ENCODE measurements at regions not wholly inside any gene's neighbourhood (a gene's known extent, or its start where the extent isn't known, plus 50 kb on each side); places are given as distances from the start of the nearest gene placed in this dataset.

DNA sequence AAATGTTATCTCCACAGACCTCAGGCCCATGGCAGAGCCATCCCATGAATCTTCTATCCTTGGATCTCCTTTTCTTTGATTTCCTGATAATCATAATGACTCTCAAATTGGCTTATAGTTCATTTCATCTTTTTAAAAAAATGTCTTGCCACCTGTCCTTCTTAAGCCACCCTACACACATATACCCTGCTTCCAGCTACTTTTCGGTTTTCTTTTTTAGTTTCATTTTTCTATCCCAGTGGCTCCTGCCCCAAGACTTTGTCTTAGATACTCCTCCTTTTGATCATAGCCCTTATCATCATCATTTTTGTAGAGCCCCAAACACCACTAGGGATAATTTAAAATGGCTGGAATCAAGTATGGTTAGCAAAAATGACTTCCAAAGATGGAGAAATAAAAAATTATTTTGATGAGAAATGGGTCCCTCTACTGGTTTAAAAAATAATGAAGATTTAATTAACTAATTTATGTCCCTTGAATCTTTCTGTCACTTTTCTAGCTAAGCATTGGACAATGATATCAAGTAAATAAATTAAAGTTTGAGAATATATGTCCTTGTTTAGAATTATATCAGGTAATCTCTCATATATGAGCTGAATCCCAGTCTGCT is 277.3 kb upstream of the SEMA3D start:
- no peaks in the 10 kb centered on the region for H3K9me3 ChIP-seq (ENCODE audit: control insufficient read depth, insufficient read depth, low read length)
- WGBS (ENCODE audit: insufficient coverage) = 100% methylated on average over 1 of the region's 1 CpG
- H3K27me3 ChIP-seq (ENCODE audit: control insufficient read depth, insufficient read depth, low read length) = no peaks in the 10 kb centered on the region

DNA sequence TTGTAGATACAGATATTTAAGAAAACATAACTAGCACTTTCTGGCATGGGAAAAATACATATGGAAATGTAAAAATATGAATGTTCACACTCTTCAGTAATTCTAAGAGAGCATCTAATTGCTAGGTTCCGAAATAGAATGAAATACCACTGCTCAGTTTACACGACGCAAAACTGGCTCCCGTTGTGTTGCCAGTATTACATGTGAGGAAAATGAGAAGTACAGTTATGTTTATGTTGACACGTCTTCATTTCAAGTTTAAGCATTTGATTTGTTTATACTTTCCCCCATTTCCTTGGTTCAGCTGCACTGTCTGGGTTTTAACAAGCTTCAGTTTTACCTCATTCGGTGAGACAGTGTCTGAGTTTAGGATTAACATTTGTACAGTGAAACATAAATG is 275.8 kb upstream of the SEMA3D start:
- no peaks in the 10 kb centered on the region for H3K27me3 ChIP-seq (ENCODE audit: control insufficient read depth, insufficient read depth, low read length)
- DNase-seq (ENCODE audit: low read depth in 4 of 6, low spot score in 6 of 6) = peak in 1 of 6 donors; percentile 28
- no peaks in the 10 kb centered on the region for H3K4me1 ChIP-seq (ENCODE audit: control insufficient read depth, insufficient read depth, low read length)
- H3K9me3 ChIP-seq (ENCODE audit: control insufficient read depth, insufficient read depth, low read length) = no peaks in the 10 kb centered on the region
- no CpG with 5 or more reads among the region's 6 CpGs for WGBS (ENCODE audit: insufficient coverage)
- H3K27ac ChIP-seq (ENCODE audit: low read depth, low read length) = no peak overlapping the region
- H3K36me3 ChIP-seq (ENCODE audit: control insufficient read depth, insufficient read depth, low read length) = no peaks in the 10 kb centered on the region
- no peak overlapping the region for H3K4me3 ChIP-seq (ENCODE audit: low read depth, low read length)

More for the DNA sequence above, 277.3 kb upstream of the SEMA3D start:
- Histone ChIP-seq H3K4me1 (ENCODE audit: control insufficient read depth, insufficient read depth, low read length) (no peaks in the 10 kb centered on the region), H3K4me3 (ENCODE audit: low read depth, low read length) (no peak overlapping the region), H3K36me3 (ENCODE audit: control insufficient read depth, insufficient read depth, low read length) (no peaks in the 10 kb centered on the region), H3K27ac (ENCODE audit: low read depth, low read length) (no peak overlapping the region)
- no peak for DNase-seq (ENCODE audit: low read depth in 4 of 6, low spot score in 6 of 6)

DNA sequence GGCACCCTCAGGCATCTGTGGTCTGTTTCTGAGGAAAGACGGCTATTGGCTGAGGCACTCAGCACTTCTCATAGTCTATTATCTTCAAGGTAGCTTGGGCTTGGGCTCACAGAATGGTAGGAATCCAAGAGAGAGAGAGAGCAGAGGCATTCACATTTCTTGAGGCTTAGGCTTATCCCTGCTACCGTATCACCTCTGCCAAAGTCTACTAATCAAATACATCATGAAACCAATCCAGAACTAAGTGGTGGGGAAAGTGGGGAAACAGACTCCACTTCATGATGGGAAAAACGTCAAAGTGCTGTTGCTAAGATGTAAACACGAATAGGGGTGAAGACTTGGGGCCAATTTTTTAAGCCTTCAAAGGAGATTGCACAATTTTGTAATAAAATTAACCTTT is 271.1 kb upstream of the SEMA3D start:
- WGBS (ENCODE audit: insufficient coverage) = no CpG with 5 or more reads among the region's 4 CpGs
- H3K36me3 ChIP-seq (ENCODE audit: control insufficient read depth, insufficient read depth, low read length) = no peaks in the 10 kb centered on the region
- H3K4me3 ChIP-seq (ENCODE audit: low read depth, low read length) = no peak overlapping the region
- no peaks in the 10 kb centered on the region for H3K9me3 ChIP-seq (ENCODE audit: control insufficient read depth, insufficient read depth, low read length)
- DNase-seq (ENCODE audit: low read depth in 4 of 6, low spot score in 6 of 6) = no peak
- H3K4me1 ChIP-seq (ENCODE audit: control insufficient read depth, insufficient read depth, low read length) = no peaks in the 10 kb centered on the region
- no peaks in the 10 kb centered on the region for H3K27me3 ChIP-seq (ENCODE audit: control insufficient read depth, insufficient read depth, low read length)
- no peak overlapping the region for H3K27ac ChIP-seq (ENCODE audit: low read depth, low read length)

DNA sequence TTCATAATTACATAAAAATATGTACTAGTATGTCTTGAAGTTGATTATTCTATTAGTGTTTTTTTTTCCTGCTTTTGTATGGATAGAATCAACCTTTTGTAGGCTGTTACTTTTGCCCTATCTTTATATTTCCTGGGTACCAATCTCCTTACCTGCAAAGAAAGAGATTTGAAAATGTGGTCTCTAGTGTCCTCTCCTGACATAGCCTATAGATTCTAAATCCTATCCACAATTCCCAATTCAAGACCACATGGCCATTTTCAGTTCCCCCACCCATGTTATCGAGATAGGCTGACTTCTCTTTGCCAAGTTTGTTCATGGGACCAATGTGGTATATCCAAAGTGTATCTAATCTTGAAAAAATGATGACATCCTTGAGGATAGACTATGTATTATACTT is 269.4 kb upstream of the SEMA3D start:
- no peaks in the 10 kb centered on the region for H3K36me3 ChIP-seq (ENCODE audit: control insufficient read depth, insufficient read depth, low read length)
- no CpG with 5 or more reads among the region's 1 CpG for WGBS (ENCODE audit: insufficient coverage)
- no peaks in the 10 kb centered on the region for H3K4me1 ChIP-seq (ENCODE audit: control insufficient read depth, insufficient read depth, low read length)
- H3K27me3 ChIP-seq (ENCODE audit: control insufficient read depth, insufficient read depth, low read length) = no peaks in the 10 kb centered on the region
- no peaks in the 10 kb centered on the region for H3K9me3 ChIP-seq (ENCODE audit: control insufficient read depth, insufficient read depth, low read length)
- no peak for DNase-seq (ENCODE audit: low read depth in 4 of 6, low spot score in 6 of 6)
- H3K27ac ChIP-seq (ENCODE audit: low read depth, low read length) = no peak overlapping the region
- H3K4me3 ChIP-seq (ENCODE audit: low read depth, low read length) = no peak overlapping the region

DNA sequence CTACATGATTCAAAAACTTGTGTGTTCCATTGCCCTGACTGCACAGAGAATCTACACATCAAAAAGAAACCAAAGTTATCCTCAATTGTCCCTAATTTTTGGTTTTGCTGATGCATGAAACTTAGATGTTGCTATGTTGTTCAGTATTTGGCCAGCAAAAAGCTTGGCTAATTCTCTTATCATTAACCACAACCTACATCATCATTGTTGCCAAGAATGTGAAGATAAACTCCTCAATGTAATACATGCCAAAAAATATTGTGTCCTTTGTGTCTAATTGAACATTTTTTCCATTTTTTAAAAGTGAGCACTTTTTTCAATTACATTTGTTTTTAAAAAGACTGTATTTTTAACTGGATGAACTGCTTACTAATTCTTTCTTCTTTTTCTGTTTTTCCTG is 268.0 kb upstream of the SEMA3D start:
- Histone ChIP-seq H3K4me3 (ENCODE audit: low read depth, low read length) (no peak overlapping the region), H3K36me3 (ENCODE audit: control insufficient read depth, insufficient read depth, low read length) (no peaks in the 10 kb centered on the region), H3K9me3 (ENCODE audit: control insufficient read depth, insufficient read depth, low read length) (no peaks in the 10 kb centered on the region), H3K27ac (ENCODE audit: low read depth, low read length) (no peak overlapping the region), H3K4me1 (ENCODE audit: control insufficient read depth, insufficient read depth, low read length) (no peaks in the 10 kb centered on the region), H3K27me3 (ENCODE audit: control insufficient read depth, insufficient read depth, low read length) (no peaks in the 10 kb centered on the region)
- DNase-seq (ENCODE audit: low read depth in 4 of 6, low spot score in 6 of 6) = no peak

DNA sequence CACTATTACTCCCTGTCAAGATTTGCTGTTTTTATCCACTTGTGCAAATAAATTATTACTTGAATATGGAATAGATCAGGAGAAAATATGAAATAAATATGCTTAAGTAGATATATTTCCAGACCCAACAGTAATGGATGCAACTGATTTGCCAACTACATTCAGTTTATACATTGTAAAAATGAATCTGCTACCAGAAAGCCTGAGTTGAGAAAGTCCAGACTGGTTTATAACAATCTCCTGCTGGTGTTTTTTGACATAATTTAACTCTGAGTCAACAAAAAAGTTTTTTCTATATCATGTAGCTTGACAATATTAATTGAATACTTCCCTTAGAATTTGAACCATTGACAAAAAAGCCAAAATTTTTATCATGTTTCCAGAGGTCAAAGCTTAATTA is 265.8 kb upstream of the SEMA3D start:
- Histone ChIP-seq H3K27me3 (ENCODE audit: control insufficient read depth, insufficient read depth, low read length) (no peaks in the 10 kb centered on the region), H3K4me1 (ENCODE audit: control insufficient read depth, insufficient read depth, low read length) (no peaks in the 10 kb centered on the region), H3K4me3 (ENCODE audit: low read depth, low read length) (no peak overlapping the region), H3K9me3 (ENCODE audit: control insufficient read depth, insufficient read depth, low read length) (no peaks in the 10 kb centered on the region), H3K27ac (ENCODE audit: low read depth, low read length) (no peak overlapping the region), H3K36me3 (ENCODE audit: control insufficient read depth, insufficient read depth, low read length) (no peaks in the 10 kb centered on the region)
- DNase-seq (ENCODE audit: low read depth in 4 of 6, low spot score in 6 of 6) = no peak

DNA sequence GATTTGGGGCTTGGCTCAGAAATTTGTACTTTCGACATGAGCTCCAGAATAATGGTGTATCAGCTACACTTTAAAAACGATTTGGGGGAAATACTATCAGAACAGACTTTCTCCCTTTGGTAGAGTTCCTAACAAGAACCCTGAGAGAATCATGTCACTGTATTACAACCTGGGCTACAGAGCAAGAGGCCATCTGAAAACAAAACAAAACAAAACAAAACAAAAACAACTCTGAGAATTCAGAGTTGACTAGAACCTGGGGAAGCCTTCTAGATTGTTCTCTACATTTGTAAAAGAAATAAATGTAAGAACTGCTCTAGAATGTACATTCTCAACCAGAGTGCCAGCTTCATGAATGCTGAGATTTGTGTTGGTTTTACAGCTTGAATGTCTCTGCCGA is 262.6 kb upstream of the SEMA3D start:
- H3K4me3 ChIP-seq (ENCODE audit: low read depth, low read length) = no peak overlapping the region
- H3K4me1 ChIP-seq (ENCODE audit: control insufficient read depth, insufficient read depth, low read length) = no peaks in the 10 kb centered on the region
- H3K9me3 ChIP-seq (ENCODE audit: control insufficient read depth, insufficient read depth, low read length) = no peaks in the 10 kb centered on the region
- no peak for DNase-seq (ENCODE audit: low read depth in 4 of 6, low spot score in 6 of 6)
- no peaks in the 10 kb centered on the region for H3K27me3 ChIP-seq (ENCODE audit: control insufficient read depth, insufficient read depth, low read length)
- no peak overlapping the region for H3K27ac ChIP-seq (ENCODE audit: low read depth, low read length)
- H3K36me3 ChIP-seq (ENCODE audit: control insufficient read depth, insufficient read depth, low read length) = no peaks in the 10 kb centered on the region
- WGBS (ENCODE audit: insufficient coverage) = no CpG with 5 or more reads among the region's 3 CpGs

DNA sequence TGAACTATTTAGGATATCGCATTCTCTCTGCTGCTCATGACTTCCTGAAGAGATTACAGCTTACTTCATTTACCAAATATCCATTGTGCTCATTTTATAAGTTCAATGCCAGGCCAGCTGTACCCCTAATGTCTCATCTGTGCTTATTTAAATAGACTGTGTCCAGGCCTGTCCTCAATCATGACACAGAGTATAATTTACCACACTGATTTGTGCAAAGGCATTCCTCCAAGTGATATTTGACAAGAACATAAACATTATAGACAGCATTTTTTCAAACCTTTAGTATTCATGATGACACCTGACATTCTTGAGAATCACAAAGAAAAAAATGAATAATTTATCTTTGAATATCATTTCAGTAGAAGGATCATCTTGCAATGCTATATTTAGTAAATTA is 260.1 kb upstream of the SEMA3D start:
- Histone ChIP-seq H3K27ac (ENCODE audit: low read depth, low read length) (no peak overlapping the region), H3K4me3 (ENCODE audit: low read depth, low read length) (no peak overlapping the region), H3K27me3 (ENCODE audit: control insufficient read depth, insufficient read depth, low read length) (no peaks in the 10 kb centered on the region), H3K4me1 (ENCODE audit: control insufficient read depth, insufficient read depth, low read length) (no peaks in the 10 kb centered on the region), H3K36me3 (ENCODE audit: control insufficient read depth, insufficient read depth, low read length) (no peaks in the 10 kb centered on the region), H3K9me3 (ENCODE audit: control insufficient read depth, insufficient read depth, low read length) (no peaks in the 10 kb centered on the region)
- WGBS (ENCODE audit: insufficient coverage) = 100% methylated on average over 1 of the region's 1 CpG
- DNase-seq (ENCODE audit: low read depth in 4 of 6, low spot score in 6 of 6) = no peak

DNA sequence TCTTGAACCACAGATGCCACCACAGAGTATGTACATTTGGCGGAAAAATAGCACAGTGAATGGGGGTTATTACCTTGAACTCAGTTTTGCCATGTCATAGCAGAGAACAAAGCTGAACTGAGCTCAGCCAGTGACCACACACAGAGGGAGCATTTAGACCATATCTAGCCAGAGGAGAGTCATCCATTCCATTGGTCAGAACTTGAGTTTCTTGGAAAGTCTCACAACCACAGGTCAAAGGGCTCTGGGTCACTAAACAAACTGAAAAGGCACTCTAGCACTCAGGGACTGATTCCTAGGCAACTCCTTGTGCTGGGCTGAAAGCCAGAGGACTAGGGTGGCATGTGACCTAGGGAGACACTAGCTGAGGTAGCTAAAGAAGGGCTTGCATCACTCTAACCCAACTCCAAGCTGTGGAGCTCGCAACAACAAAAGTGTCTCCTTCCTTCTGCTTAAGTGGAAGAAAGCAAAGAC is 239.7 kb upstream of the SEMA3D start:
- H3K27ac ChIP-seq (ENCODE audit: low read depth, low read length) = no peak overlapping the region
- WGBS (ENCODE audit: insufficient coverage) = no CpG with 5 or more reads among the region's 2 CpGs
- no peaks in the 10 kb centered on the region for H3K27me3 ChIP-seq (ENCODE audit: control insufficient read depth, insufficient read depth, low read length)
- no peak overlapping the region for H3K4me3 ChIP-seq (ENCODE audit: low read depth, low read length)
- no peaks in the 10 kb centered on the region for H3K4me1 ChIP-seq (ENCODE audit: control insufficient read depth, insufficient read depth, low read length)
- peak in 1 of 6 donors; percentile 9 for DNase-seq (ENCODE audit: low read depth in 4 of 6, low spot score in 6 of 6)
- H3K9me3 ChIP-seq (ENCODE audit: control insufficient read depth, insufficient read depth, low read length) = no peaks in the 10 kb centered on the region
- H3K36me3 ChIP-seq (ENCODE audit: control insufficient read depth, insufficient read depth, low read length) = no peaks in the 10 kb centered on the region

DNA sequence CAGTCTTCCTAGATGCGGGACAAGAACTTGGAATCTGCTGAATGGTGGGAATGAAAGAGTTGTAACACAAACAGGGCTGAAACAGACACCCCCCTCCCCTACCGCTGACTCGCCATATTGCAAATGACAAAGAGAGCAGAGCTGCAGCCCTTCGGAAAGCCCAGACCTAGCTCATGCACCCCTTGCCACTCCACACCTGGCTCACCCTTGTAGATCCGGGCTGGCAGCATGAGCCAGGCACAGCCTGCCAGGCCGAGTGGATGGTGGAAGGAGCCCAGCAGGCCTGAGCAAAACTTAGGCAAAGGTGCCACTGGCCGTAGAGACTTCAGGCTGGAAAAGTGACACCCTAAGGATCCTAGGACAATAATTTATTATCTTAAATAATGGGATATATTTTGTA is 237.4 kb upstream of the SEMA3D start:
- Histone ChIP-seq H3K27me3 (ENCODE audit: control insufficient read depth, insufficient read depth, low read length) (no peaks in the 10 kb centered on the region), H3K4me1 (ENCODE audit: control insufficient read depth, insufficient read depth, low read length) (no peaks in the 10 kb centered on the region), H3K27ac (ENCODE audit: low read depth, low read length) (no peak overlapping the region), H3K36me3 (ENCODE audit: control insufficient read depth, insufficient read depth, low read length) (no peaks in the 10 kb centered on the region), H3K9me3 (ENCODE audit: control insufficient read depth, insufficient read depth, low read length) (no peaks in the 10 kb centered on the region), H3K4me3 (ENCODE audit: low read depth, low read length) (no peak overlapping the region)
- no peak for DNase-seq (ENCODE audit: low read depth in 4 of 6, low spot score in 6 of 6)
- 86% methylated on average over 3 of the region's 7 CpGs for WGBS (ENCODE audit: insufficient coverage)

All from spinal cord (tissue), 9 donors.